B cell (primary cell): ENCODE measurements at regions not wholly inside any gene's neighbourhood (a gene's known extent, or its start where the extent isn't known, plus 50 kb on each side); places are given as distances from the start of the nearest gene placed in this dataset.

Experiments
- ATAC-seq: fragments of 200-7000 bp; cut with Tn5 transposase; one replicate; pipeline ENCODE4 v1.10.0; 2021; ENCODE audit warnings: low read depth, mild to moderate bottlenecking, moderate number of reproducible peaks, moderate library complexity
- CTCF ChIA-PET: fragments of 350-600 bp; sonication (Branson Sonifier 250); formaldehyde crosslinking; loops from one replicate; lab custom pipeline; 2021; ENCODE audit warnings: antibody characterized with exemption, inconsistent platforms; lab: Charles Lee
- POLR2A ChIA-PET: fragments of 350-600 bp; sonication (Branson Sonifier 250); formaldehyde crosslinking; loops from one replicate; lab custom pipeline; 2021; ENCODE audit warnings: antibody characterized with exemption; lab: Charles Lee
- DNase-seq: peaks from one replicate; pipeline ENCODE4 v3.0.0; 2013
- H2AFZ ChIP-seq: 2 replicates; pipeline ENCODE4 v1.6.1; 2012; ENCODE audit warnings: mild to moderate bottlenecking, low read depth, low read length; ENCODE audit not compliant: insufficient read depth, poor library complexity, severe bottlenecking
- H3K27ac ChIP-seq, 2 donors: 1 replicate in 1 of 2; 2 replicates in 1 of 2; pipeline ENCODE4 v1.5.1; 2012 to 2013; ENCODE audit warnings: low read length in 2 of 2, mild to moderate bottlenecking in 2 of 2, moderate library complexity in 1 of 2
- H3K27me3 ChIP-seq, 4 experiments: fragments of 200-600 bp in 1 of 4; sonication (generic) in 1 of 4; replicated peaks in 1 of 4; 1 replicate in 2 of 4; 2 replicates in 2 of 4; pipeline versions ENCODE4 v1.6.1 to v1.7.0; 2013 to 2016; ENCODE audit warnings: low read length in 3 of 4, mild to moderate bottlenecking in 2 of 4, mixed read lengths in 1 of 4, moderate library complexity in 1 of 4; ENCODE audit not compliant: insufficient read depth in 4 of 4, control insufficient read depth in 3 of 4; ENCODE audit errors: control extremely low read depth in 1 of 4
- H3K36me3 ChIP-seq, 2 experiments: replicated peaks in 1 of 2; 1 replicate in 1 of 2; 2 replicates in 1 of 2; pipeline versions ENCODE4 v1.6.1 to v1.7.1; 2013; ENCODE audit warnings: low read length in 1 of 2; ENCODE audit not compliant: insufficient read depth in 2 of 2, control insufficient read depth in 1 of 2; ENCODE audit errors: control extremely low read depth in 1 of 2, extremely low read depth in 1 of 2
- H3K4me1 ChIP-seq, 2 donors: fragments of 200-600 bp in 1 of 2; sonication (generic) in 1 of 2; 1 replicate in 1 of 2; 2 replicates in 1 of 2; pipeline versions ENCODE4 v1.5.1 to v1.6.1; 2013 to 2017; ENCODE audit warnings: low read length in 2 of 2; ENCODE audit not compliant: control insufficient read depth in 2 of 2, insufficient read depth in 2 of 2
- H3K4me2 ChIP-seq: replicated peaks from 2 replicates; pipeline ENCODE3; 2012; ENCODE audit warnings: mild to moderate bottlenecking, low read depth, low read length; ENCODE audit not compliant: poor library complexity, severe bottlenecking
- H3K4me3 ChIP-seq, 5 experiments: fragments of 200-600 bp in 1 of 5; sonication (generic) in 1 of 5; 1 replicate in 3 of 5; 2 replicates in 2 of 5; pipeline versions ENCODE4 v1.5.1 to v1.7.0; 2011 to 2016; ENCODE audit warnings: low read length in 4 of 5, mild to moderate bottlenecking in 4 of 5, low read depth in 2 of 5, control low read depth in 1 of 5, moderate library complexity in 1 of 5; ENCODE audit not compliant: insufficient read depth in 1 of 5; ENCODE audit errors: control extremely low read depth in 1 of 5, extremely low read depth in 1 of 5
- H3K79me2 ChIP-seq: fragments of 200-600 bp; sonication (generic); one replicate; pipeline ENCODE4 v1.6.0; 2016; ENCODE audit warnings: low read length; ENCODE audit not compliant: control insufficient read depth, insufficient read depth
- H3K9ac ChIP-seq: fragments of 200-600 bp; sonication (generic); 2 replicates; pipeline ENCODE4 v1.6.1; 2017; ENCODE audit warnings: mild to moderate bottlenecking, low read length, moderate library complexity
- H3K9me3 ChIP-seq, 3 donors: one replicate each; pipeline versions ENCODE4 v1.6.1 to v1.7.1; 2013; ENCODE audit warnings: low read length in 2 of 3; ENCODE audit not compliant: control insufficient read depth in 2 of 3, insufficient read depth in 1 of 3; ENCODE audit errors: control extremely low read depth in 1 of 3
- H4K20me1 ChIP-seq: 2 replicates; pipeline ENCODE4 v1.6.0; 2012; ENCODE audit warnings: mild to moderate bottlenecking, low read length; ENCODE audit not compliant: insufficient read depth, control insufficient read depth, poor library complexity, severe bottlenecking
- H3K27ac Mint-ChIP-seq: one replicate; pipeline ENCODE4 v1.8.0; 2021; ENCODE audit warnings: mixed read lengths
- H3K27me3 Mint-ChIP-seq: one replicate; pipeline ENCODE4 v1.8.0; 2021; ENCODE audit warnings: mixed read lengths
- H3K4me1 Mint-ChIP-seq: one replicate; pipeline ENCODE4 v1.8.0; 2021; ENCODE audit warnings: mixed read lengths
- H3K4me3 Mint-ChIP-seq: one replicate; pipeline ENCODE4 v1.8.0; 2021; ENCODE audit warnings: mixed read lengths
- H3K9me3 Mint-ChIP-seq: one replicate; pipeline ENCODE4 v1.8.0; 2022; ENCODE audit warnings: mixed read lengths; ENCODE audit not compliant: insufficient read depth
- EZH2 ChIP-seq: IDR thresholded peaks from 2 replicates; pipeline ENCODE4 v1.6.1; 2012; ENCODE audit warnings: borderline replicate concordance, low read depth, mild to moderate bottlenecking, moderate library complexity, low read length; ENCODE audit not compliant: insufficient read depth, poor library complexity, severe bottlenecking
- WGBS: methylation state at CpG from one replicate; pipeline ENCODE4 v1.1.5; 2013; ENCODE audit warnings: missing lambda C conversion rate; ENCODE audit not compliant: insufficient coverage; 5-methylcytosine and 5-hydroxymethylcytosine counted together
- intact Hi-C: fragments of 100-400 bp; cut with micrococcal nuclease; formaldehyde crosslinking; loops from one replicate; pipeline ENCODE4 v1.10.0; 2022
- TF ChIP-seq, protein P1 (sequence below): fragments of 200-600 bp; IDR thresholded peaks from one replicate; pipeline ENCODE4 v1.8.0; 2022; ENCODE audit warnings: antibody characterized with exemption, mild to moderate bottlenecking

DNA sequence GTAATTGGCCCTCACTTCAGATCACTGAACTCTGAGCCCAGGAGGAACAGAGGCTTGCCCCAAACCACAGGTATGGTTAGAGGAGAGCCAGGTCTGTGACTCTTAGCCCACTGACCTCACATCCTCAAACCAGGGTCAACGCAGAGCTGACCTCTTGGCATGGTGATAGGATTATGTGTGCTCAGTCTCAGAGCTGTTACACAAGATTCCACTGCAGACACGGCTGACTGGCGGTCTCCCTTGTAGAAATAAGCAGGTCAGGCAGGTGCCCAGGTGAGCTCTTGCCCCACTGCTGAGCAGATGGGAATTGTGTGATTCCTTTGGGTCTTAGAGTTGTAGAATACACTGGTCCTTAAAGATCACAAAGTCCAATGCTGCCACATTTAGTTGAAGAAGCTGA is 66.0 kb upstream of the PITX1 start:
- TF ChIP-seq, protein P1, sequence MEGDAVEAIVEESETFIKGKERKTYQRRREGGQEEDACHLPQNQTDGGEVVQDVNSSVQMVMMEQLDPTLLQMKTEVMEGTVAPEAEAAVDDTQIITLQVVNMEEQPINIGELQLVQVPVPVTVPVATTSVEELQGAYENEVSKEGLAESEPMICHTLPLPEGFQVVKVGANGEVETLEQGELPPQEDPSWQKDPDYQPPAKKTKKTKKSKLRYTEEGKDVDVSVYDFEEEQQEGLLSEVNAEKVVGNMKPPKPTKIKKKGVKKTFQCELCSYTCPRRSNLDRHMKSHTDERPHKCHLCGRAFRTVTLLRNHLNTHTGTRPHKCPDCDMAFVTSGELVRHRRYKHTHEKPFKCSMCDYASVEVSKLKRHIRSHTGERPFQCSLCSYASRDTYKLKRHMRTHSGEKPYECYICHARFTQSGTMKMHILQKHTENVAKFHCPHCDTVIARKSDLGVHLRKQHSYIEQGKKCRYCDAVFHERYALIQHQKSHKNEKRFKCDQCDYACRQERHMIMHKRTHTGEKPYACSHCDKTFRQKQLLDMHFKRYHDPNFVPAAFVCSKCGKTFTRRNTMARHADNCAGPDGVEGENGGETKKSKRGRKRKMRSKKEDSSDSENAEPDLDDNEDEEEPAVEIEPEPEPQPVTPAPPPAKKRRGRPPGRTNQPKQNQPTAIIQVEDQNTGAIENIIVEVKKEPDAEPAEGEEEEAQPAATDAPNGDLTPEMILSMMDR, result no peak
- no peak for TF ChIP-seq EZH2
- no peak overlapping the region for H2AFZ ChIP-seq
- CTCF ChIA-PET, result no interaction called here

DNA sequence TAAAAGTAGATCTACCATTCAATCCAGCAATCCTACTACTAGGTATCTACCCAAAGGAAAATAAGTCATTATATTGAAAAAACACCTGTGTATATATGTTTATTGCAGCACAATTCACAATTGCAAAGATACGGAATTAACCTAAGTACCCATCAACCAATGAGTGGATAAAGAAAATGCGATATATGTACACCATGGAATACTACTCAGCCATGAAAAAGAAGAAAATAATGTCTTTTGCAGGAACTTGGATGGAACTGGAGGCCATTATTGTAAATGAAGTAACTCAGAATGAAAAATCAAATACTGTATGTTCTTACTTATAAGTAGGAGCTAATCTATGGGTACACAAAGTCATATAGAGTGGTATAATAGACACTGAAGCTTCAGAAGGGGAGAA is 63.4 kb upstream of the PITX1 start:
- no peaks in the 10 kb centered on the region for H4K20me1 ChIP-seq
- no peak overlapping the region for H2AFZ ChIP-seq
- H3K4me2 ChIP-seq, result no peak overlapping the region
- no peaks in the 10 kb centered on the region for H3K36me3 ChIP-seq
- no peaks in the 10 kb centered on the region for H3K9me3 Mint-ChIP-seq
- DNase-seq, result no peak
- no peak overlapping the region for H3K27ac Mint-ChIP-seq
- no peak overlapping the region for H3K4me3 ChIP-seq
- no peak overlapping the region for H3K9ac ChIP-seq
- ChIA-PET CTCF (no interaction called here), POLR2A (no interaction called here)
- no peak overlapping the region for H3K4me3 Mint-ChIP-seq
- TF ChIP-seq EZH2, result no peak
- TF ChIP-seq, protein P1, result no peak
- no CpG with 5 or more reads among the region's 2 CpGs for WGBS
- intact Hi-C loops, result no loop called here
- no peaks in the 10 kb centered on the region for H3K4me1 ChIP-seq
- no peaks in the 10 kb centered on the region for H3K9me3 ChIP-seq
- ATAC-seq, result no peak
- peaks cover 25% of the 10 kb centered on the region for H3K27me3 Mint-ChIP-seq
- H3K27ac ChIP-seq, result no peak overlapping the region
- no peaks in the 10 kb centered on the region for H3K4me1 Mint-ChIP-seq
- H3K79me2 ChIP-seq, result no peaks in the 10 kb centered on the region
- peaks cover 0 to 6% (median 2%) of the 10 kb centered on the region in 4 experiments for H3K27me3 ChIP-seq

More for the DNA sequence above, 66.0 kb upstream of the PITX1 start:
- Mint-ChIP-seq H3K4me1 (no peaks in the 10 kb centered on the region), H3K9me3 (no peaks in the 10 kb centered on the region), H3K27ac (no peak overlapping the region), H3K27me3 (peaks cover 22% of the 10 kb centered on the region), H3K4me3 (no peak overlapping the region)
- ATAC-seq, result no peak
- WGBS, result 92% methylated on average over 3 of the region's 3 CpGs
- H3K9ac ChIP-seq, result no peak overlapping the region
- H3K79me2 ChIP-seq, result no peaks in the 10 kb centered on the region
- H3K27ac ChIP-seq, result no peak overlapping the region
- peaks cover 0 to 6% (median 2%) of the 10 kb centered on the region in 4 experiments for H3K27me3 ChIP-seq
- POLR2A ChIA-PET, result interaction anchor here (0.7 kb wide), 1 partner anchor 77 kb away, joined by 5 read pairs; no protein-coding TSS in a partner anchor
- no peaks in the 10 kb centered on the region for H3K9me3 ChIP-seq
- H3K36me3 ChIP-seq, result no peaks in the 10 kb centered on the region
- no peak overlapping the region for H3K4me3 ChIP-seq
- no peaks in the 10 kb centered on the region for H3K4me1 ChIP-seq
- no peak overlapping the region for H3K4me2 ChIP-seq
- DNase-seq, result no peak
- intact Hi-C loops, result no loop called here
- no peaks in the 10 kb centered on the region for H4K20me1 ChIP-seq
